ENCODE measurements at regions not wholly inside any gene's neighbourhood (a gene's known extent, or its start where the extent isn't known, plus 50 kb on each side); places are given as distances from the start of the nearest gene placed in this dataset.

- TF ChIP-seq CTCF (conservative IDR thresholded peaks at IDR 0.05; ENCODE audit: low read depth, low read length) = no peak
- DNase-seq (ENCODE audit: low read depth) = no peak
- H3K4me3 ChIP-seq (ENCODE audit: low read depth, low read length) = no peak overlapping the region
Measured at GRCh38 chr4:34771632-34772031, 1472.7 kb downstream of the ARAP2 start.

GRCh38 chr4:34790131-34790530 lies 1454.2 kb downstream of the ARAP2 start:
- no peak for TF ChIP-seq CTCF (conservative IDR thresholded peaks at IDR 0.05; ENCODE audit: low read depth, low read length)
- no peak for DNase-seq (ENCODE audit: low read depth)
- H3K4me3 ChIP-seq (ENCODE audit: low read depth, low read length) = no peak overlapping the region

GRCh38 chr4:34791209-34791608 lies 1453.1 kb downstream of the ARAP2 start:
- no peak for DNase-seq (ENCODE audit: low read depth)
- no peak overlapping the region for H3K4me3 ChIP-seq (ENCODE audit: low read depth, low read length)
- TF ChIP-seq CTCF (conservative IDR thresholded peaks at IDR 0.05; ENCODE audit: low read depth, low read length) = no peak

GRCh38 chr4:34800953-34801352 lies 1443.4 kb downstream of the ARAP2 start:
- DNase-seq (ENCODE audit: low read depth) = no peak
- H3K4me3 ChIP-seq (ENCODE audit: low read depth, low read length) = no peak overlapping the region
- no peak for TF ChIP-seq CTCF (conservative IDR thresholded peaks at IDR 0.05; ENCODE audit: low read depth, low read length)

- no peak for DNase-seq (ENCODE audit: low read depth)
- TF ChIP-seq CTCF (conservative IDR thresholded peaks at IDR 0.05; ENCODE audit: low read depth, low read length) = no peak
- H3K4me3 ChIP-seq (ENCODE audit: low read depth, low read length) = no peak overlapping the region
Measured at GRCh38 chr4:34814266-34814665, 1430.0 kb downstream of the ARAP2 start.

- no peak for DNase-seq (ENCODE audit: low read depth)
- no peak overlapping the region for H3K4me3 ChIP-seq (ENCODE audit: low read depth, low read length)
- TF ChIP-seq CTCF (conservative IDR thresholded peaks at IDR 0.05; ENCODE audit: low read depth, low read length) = no peak
Measured at GRCh38 chr4:34824515-34824914, 1419.8 kb downstream of the ARAP2 start.

GRCh38 chr4:34826660-34827059 lies 1417.7 kb downstream of the ARAP2 start:
- TF ChIP-seq CTCF (conservative IDR thresholded peaks at IDR 0.05; ENCODE audit: low read depth, low read length) = no peak
- no peak for DNase-seq (ENCODE audit: low read depth)
- H3K4me3 ChIP-seq (ENCODE audit: low read depth, low read length) = no peak overlapping the region
